Chondrocyte (in vitro differentiated cells): ENCODE measurements at regions not wholly inside any gene's neighbourhood (a gene's known extent, or its start where the extent isn't known, plus 50 kb on each side); places are given as distances from the start of the nearest gene placed in this dataset.

ENCODE experiments used
- DNase-seq: peaks from one replicate; pipeline ENCODE4 v3.0.0; 2021; ENCODE audit warnings: mixed read lengths, low spot score
- H3K27ac Mint-ChIP-seq: one replicate; pipeline ENCODE4 v1.8.0; 2021; ENCODE audit warnings: mild to moderate bottlenecking, moderate library complexity, mixed read lengths; ENCODE audit not compliant: unreplicated experiment
- H3K27me3 Mint-ChIP-seq: 2 replicates; pipeline ENCODE4 v1.8.0; 2021; ENCODE audit warnings: low read depth, mixed read lengths
- H3K36me3 Mint-ChIP-seq: 2 replicates; pipeline ENCODE4 v1.8.0; 2021; ENCODE audit warnings: low read depth, mixed read lengths
- H3K4me1 Mint-ChIP-seq: 2 replicates; pipeline ENCODE4 v1.8.0; 2021; ENCODE audit warnings: low read depth, mild to moderate bottlenecking, mixed read lengths
- H3K4me3 Mint-ChIP-seq: one replicate; pipeline ENCODE4 v1.8.0; 2021; ENCODE audit warnings: mild to moderate bottlenecking, moderate library complexity, mixed read lengths; ENCODE audit not compliant: unreplicated experiment
- H3K9me3 Mint-ChIP-seq: 2 replicates; pipeline ENCODE4 v1.8.0; 2021; ENCODE audit warnings: low read depth, mixed read lengths
- CTCF ChIP-seq: fragments of 200-600 bp; sonication (generic); IDR thresholded peaks from 2 replicates; pipeline ENCODE4 v1.5.0; 2021; ENCODE audit warnings: antibody characterized with exemption, mild to moderate bottlenecking, moderate library complexity

- no peaks in the 10 kb centered on the region for H3K36me3 Mint-ChIP-seq
- TF ChIP-seq CTCF, result no peak
- peaks cover 8% of the 10 kb centered on the region for H3K9me3 Mint-ChIP-seq
- no peak overlapping the region for H3K27ac Mint-ChIP-seq
- DNase-seq, result no peak
- peaks cover 7% of the 10 kb centered on the region for H3K4me1 Mint-ChIP-seq
- peaks cover 15% of the 10 kb centered on the region for H3K27me3 Mint-ChIP-seq
- no peak overlapping the region for H3K4me3 Mint-ChIP-seq
These were observed 75.4 kb upstream of the RTL6 start for GRCh38 chr22:44573451-44573850.

- Mint-ChIP-seq H3K36me3 (no peaks in the 10 kb centered on the region), H3K9me3 (peaks cover 8% of the 10 kb centered on the region), H3K27me3 (peaks cover 16% of the 10 kb centered on the region), H3K27ac (no peak overlapping the region), H3K4me1 (peaks cover 7% of the 10 kb centered on the region), H3K4me3 (no peak overlapping the region)
- DNase-seq, result no peak
- TF ChIP-seq CTCF, result no peak
These were observed 74.6 kb upstream of the RTL6 start for GRCh38 chr22:44572414-44573207.

GRCh38 chr22:44571566-44572413 is 73.8 kb upstream of the RTL6 start:
- H3K9me3 Mint-ChIP-seq, result peaks cover 8% of the 10 kb centered on the region
- H3K4me3 Mint-ChIP-seq, result no peak overlapping the region
- H3K27me3 Mint-ChIP-seq, result peaks cover 12% of the 10 kb centered on the region
- no peaks in the 10 kb centered on the region for H3K36me3 Mint-ChIP-seq
- no peak for TF ChIP-seq CTCF
- H3K27ac Mint-ChIP-seq, result no peak overlapping the region
- H3K4me1 Mint-ChIP-seq, result peaks cover 7% of the 10 kb centered on the region
- no peak for DNase-seq

GRCh38 chr22:44570476-44571445 is 72.7 kb upstream of the RTL6 start:
- Mint-ChIP-seq H3K9me3 (peaks cover 10% of the 10 kb centered on the region), H3K27ac (no peak overlapping the region), H3K4me3 (no peak overlapping the region), H3K36me3 (no peaks in the 10 kb centered on the region), H3K27me3 (peaks cover 7% of the 10 kb centered on the region), H3K4me1 (peaks cover 7% of the 10 kb centered on the region)
- DNase-seq, result no peak
- TF ChIP-seq CTCF, result no peak
